Liver (tissue), 8 donors: ENCODE measurements at regions not wholly inside any gene's neighbourhood (a gene's known extent, or its start where the extent isn't known, plus 50 kb on each side); places are given as distances from the start of the nearest gene placed in this dataset.

ENCODE experiments used
- DNase-seq: peaks from one replicate; pipeline ENCODE4 v3.0.0-alpha.2; 2017; ENCODE audit warnings: low spot score
- H3K27ac ChIP-seq, 2 donors: one replicate each; pipeline ENCODE4 v1.7.0; 2013; ENCODE audit warnings: inconsistent platforms in 2 of 2, low read length in 2 of 2, control low read depth in 1 of 2, low read depth in 1 of 2, mild to moderate bottlenecking in 1 of 2
- H3K27me3 ChIP-seq, 4 donors: one replicate each; pipeline versions ENCODE4 v1.6.1 to v1.7.0; 2013; ENCODE audit warnings: low read length in 3 of 4, inconsistent platforms in 1 of 4, mild to moderate bottlenecking in 1 of 4, moderate library complexity in 1 of 4; ENCODE audit not compliant: control insufficient read depth in 4 of 4, insufficient read depth in 4 of 4
- H3K36me3 ChIP-seq, 4 donors: one replicate each; pipeline versions ENCODE4 v1.6.1 to v1.7.0; 2013; ENCODE audit warnings: low read length in 3 of 4, mild to moderate bottlenecking in 3 of 4, low read depth in 1 of 4, moderate library complexity in 1 of 4; ENCODE audit not compliant: control insufficient read depth in 4 of 4, insufficient read depth in 3 of 4
- H3K4me1 ChIP-seq, 4 donors: one replicate each; pipeline versions ENCODE4 v1.6.1 to v1.7.0; 2013; ENCODE audit warnings: low read length in 3 of 4, mild to moderate bottlenecking in 3 of 4, moderate library complexity in 1 of 4; ENCODE audit not compliant: control insufficient read depth in 4 of 4, insufficient read depth in 4 of 4
- H3K4me3 ChIP-seq, 3 donors: one replicate each; pipeline versions ENCODE4 v1.6.1 to v1.7.0; 2013; ENCODE audit warnings: low read length in 3 of 3, control low read depth in 1 of 3, low read depth in 1 of 3, mild to moderate bottlenecking in 1 of 3
- H3K9ac ChIP-seq, 2 donors: one replicate each; pipeline ENCODE4 v1.7.0; 2013; ENCODE audit warnings: low read length in 2 of 2, mild to moderate bottlenecking in 2 of 2, moderate library complexity in 2 of 2, control low read depth in 1 of 2, low read depth in 1 of 2
- H3K9me3 ChIP-seq, 4 donors: one replicate each; pipeline versions ENCODE4 v1.6.1 to v1.7.0; 2013; ENCODE audit warnings: low read length in 3 of 4; ENCODE audit not compliant: control insufficient read depth in 4 of 4
- EGR1 ChIP-seq, 2 donors: IDR thresholded peaks; 2 replicates each; pipeline ENCODE4 v1.6.1; 2016 to 2018; ENCODE audit warnings: antibody characterized with exemption in 2 of 2, low read depth in 2 of 2
- FOXA1 ChIP-seq: IDR thresholded peaks from 2 replicates; pipeline ENCODE4 v1.6.1; 2016; ENCODE audit warnings: antibody characterized with exemption
- FOXA2 ChIP-seq: IDR thresholded peaks from 2 replicates; pipeline ENCODE4 v1.6.1; 2016; ENCODE audit warnings: antibody characterized with exemption
- HNF4A ChIP-seq, 2 donors: conservative IDR thresholded peaks; 2 replicates each; pipeline ENCODE4 v1.6.1; 2016; ENCODE audit warnings: antibody characterized with exemption in 2 of 2, mild to moderate bottlenecking in 2 of 2
- JUND ChIP-seq, 2 donors: IDR thresholded peaks; 2 replicates each; pipeline ENCODE4 v1.6.1; 2016; ENCODE audit warnings: antibody characterized with exemption in 2 of 2
- NR2F2 ChIP-seq: IDR thresholded peaks from 2 replicates; pipeline ENCODE4 v1.6.1; 2016; ENCODE audit warnings: antibody characterized with exemption
- RXRA ChIP-seq, 2 donors: IDR thresholded peaks; 2 replicates each; pipeline ENCODE4 v1.6.1; 2017 to 2018; ENCODE audit warnings: antibody characterized with exemption in 2 of 2, mild to moderate bottlenecking in 1 of 2
- SP1 ChIP-seq: IDR thresholded peaks from 2 replicates; pipeline ENCODE4 v1.6.1; 2018; ENCODE audit warnings: antibody characterized with exemption, mild to moderate bottlenecking
- YY1 ChIP-seq: IDR thresholded peaks from 2 replicates; pipeline ENCODE4 v1.6.1; 2016; ENCODE audit warnings: antibody characterized with exemption, mild to moderate bottlenecking
- WGBS: extraction: QIAGEN DNeasy Blood & Tissue Kit; methylation state at CpG from one replicate; pipeline ENCODE4 v1.1.7; 2013; 5-methylcytosine and 5-hydroxymethylcytosine counted together
- TF ChIP-seq, protein P1 (sequence below): IDR thresholded peaks from 2 replicates; pipeline ENCODE4 v1.6.1; 2016; ENCODE audit warnings: antibody characterized with exemption, mild to moderate bottlenecking
- TF ChIP-seq, protein P2 (sequence below): fragments of 150-350 bp; IDR thresholded peaks from 2 replicates; pipeline ENCODE4 v1.5.1; 2017; ENCODE audit warnings: improper control_type of control experiment, low read depth, low read length; ENCODE audit not compliant: missing input control
- donor health status: healthy.
- donor health status: healthy.
- donor health status: healthy.
- donor health status: healthy.
- donor health status: healthy.

DNA sequence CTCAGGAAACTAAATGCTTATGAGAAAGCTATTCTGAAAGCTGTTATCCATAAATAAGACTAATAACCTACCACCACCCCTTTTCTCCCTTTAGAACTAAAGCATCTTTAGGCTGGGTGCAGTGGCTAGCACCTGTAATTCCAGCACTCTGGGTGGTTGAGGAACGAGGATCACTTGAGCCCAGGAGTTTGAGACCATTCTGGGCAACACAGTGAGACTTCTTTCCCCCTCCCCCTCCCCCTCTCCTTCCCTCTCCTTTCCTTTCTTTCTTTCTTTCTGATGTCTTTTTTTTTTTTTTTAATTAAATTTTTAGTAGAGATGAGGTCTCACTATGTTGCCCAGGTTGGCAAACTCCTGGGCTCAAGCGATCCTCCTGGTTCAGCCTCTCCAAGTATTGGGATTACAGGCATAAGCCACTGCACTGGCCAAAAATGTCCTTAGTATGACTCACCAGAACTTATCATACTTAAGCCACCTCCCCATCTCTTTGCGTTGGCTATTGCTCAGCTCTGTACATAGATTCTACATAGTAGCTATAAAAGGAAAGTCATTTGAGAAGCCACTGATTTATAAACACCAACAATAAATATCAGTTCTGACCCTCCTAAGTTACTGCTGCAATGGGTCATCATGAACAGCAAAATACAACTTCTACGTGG lies 54.8 kb upstream of the SPDEF start:
- Histone ChIP-seq H3K9ac (no peak overlapping the region), H3K27me3 (no peaks in the 10 kb centered on the region), H3K9me3 (no peaks in the 10 kb centered on the region), H3K4me1 (peaks cover 6 to 37% (median 28%) of the 10 kb centered on the region in 4 donors), H3K27ac (peak overlapping the region in 1 of 2 donors; percentile 2), H3K4me3 (no peak overlapping the region), H3K36me3 (peaks cover 3 to 12% (median 8%) of the 10 kb centered on the region in 4 donors)
- TF ChIP-seq EGR1 (IDR thresholded peaks at IDR 0.05; ENCODE audit: low read depth in 2 of 2) (no peak), SP1 (no peak)
- DNase-seq: no peak
- 73% methylated on average over 4 of the region's 4 CpGs for WGBS

DNA sequence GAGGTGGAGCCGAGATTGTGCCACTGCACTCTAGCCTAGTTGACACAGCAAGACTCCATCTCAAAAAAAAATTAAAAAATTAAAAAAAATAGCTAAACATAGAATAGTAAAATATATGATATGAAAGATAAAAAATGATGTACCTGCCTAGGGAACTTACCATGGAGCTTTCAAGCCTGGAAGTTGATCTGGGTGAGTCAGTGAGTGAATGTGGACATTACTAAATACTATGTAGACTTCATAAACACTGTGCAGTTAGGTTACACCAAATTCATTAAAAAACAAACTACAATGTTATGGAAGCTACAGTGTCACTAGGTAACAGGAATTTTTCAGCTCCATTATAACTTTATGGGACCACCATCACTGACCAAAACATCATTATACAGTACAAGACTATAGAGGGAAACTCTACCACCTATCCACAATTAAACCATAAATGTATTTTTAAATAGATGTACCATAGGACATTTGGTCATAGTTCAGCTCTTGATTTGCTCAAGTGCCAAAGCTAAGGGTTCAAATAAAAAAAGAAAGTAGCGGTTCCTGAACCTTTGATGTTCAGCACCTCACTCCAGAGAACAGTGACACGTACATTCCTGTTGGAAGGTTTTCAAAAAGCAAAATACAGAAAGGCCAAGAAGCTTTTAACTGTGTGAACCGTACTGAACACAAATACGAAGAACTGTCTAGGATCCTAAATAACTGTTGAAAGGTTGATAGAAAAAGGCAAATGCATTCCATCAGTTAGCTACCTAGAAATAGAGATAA lies 52.4 kb upstream of the SPDEF start:
- Histone ChIP-seq H3K4me1 (peaks cover 6 to 42% (median 29%) of the 10 kb centered on the region in 4 donors), H3K9ac (no peak overlapping the region), H3K27me3 (no peaks in the 10 kb centered on the region), H3K36me3 (peaks cover 3 to 12% (median 9%) of the 10 kb centered on the region in 4 donors), H3K27ac (peak overlapping the region in 1 of 2 donors; percentile 13), H3K4me3 (no peak overlapping the region), H3K9me3 (no peaks in the 10 kb centered on the region)
- no peak for DNase-seq
- TF ChIP-seq HNF4A (conservative IDR thresholded peaks at IDR 0.05) (no peak), FOXA1 (no peak), YY1 (no peak)
- TF ChIP-seq, protein P1, sequence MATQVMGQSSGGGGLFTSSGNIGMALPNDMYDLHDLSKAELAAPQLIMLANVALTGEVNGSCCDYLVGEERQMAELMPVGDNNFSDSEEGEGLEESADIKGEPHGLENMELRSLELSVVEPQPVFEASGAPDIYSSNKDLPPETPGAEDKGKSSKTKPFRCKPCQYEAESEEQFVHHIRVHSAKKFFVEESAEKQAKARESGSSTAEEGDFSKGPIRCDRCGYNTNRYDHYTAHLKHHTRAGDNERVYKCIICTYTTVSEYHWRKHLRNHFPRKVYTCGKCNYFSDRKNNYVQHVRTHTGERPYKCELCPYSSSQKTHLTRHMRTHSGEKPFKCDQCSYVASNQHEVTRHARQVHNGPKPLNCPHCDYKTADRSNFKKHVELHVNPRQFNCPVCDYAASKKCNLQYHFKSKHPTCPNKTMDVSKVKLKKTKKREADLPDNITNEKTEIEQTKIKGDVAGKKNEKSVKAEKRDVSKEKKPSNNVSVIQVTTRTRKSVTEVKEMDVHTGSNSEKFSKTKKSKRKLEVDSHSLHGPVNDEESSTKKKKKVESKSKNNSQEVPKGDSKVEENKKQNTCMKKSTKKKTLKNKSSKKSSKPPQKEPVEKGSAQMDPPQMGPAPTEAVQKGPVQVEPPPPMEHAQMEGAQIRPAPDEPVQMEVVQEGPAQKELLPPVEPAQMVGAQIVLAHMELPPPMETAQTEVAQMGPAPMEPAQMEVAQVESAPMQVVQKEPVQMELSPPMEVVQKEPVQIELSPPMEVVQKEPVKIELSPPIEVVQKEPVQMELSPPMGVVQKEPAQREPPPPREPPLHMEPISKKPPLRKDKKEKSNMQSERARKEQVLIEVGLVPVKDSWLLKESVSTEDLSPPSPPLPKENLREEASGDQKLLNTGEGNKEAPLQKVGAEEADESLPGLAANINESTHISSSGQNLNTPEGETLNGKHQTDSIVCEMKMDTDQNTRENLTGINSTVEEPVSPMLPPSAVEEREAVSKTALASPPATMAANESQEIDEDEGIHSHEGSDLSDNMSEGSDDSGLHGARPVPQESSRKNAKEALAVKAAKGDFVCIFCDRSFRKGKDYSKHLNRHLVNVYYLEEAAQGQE: peak; percentile 88
- WGBS: 53% methylated on average over 5 of the region's 5 CpGs

DNA sequence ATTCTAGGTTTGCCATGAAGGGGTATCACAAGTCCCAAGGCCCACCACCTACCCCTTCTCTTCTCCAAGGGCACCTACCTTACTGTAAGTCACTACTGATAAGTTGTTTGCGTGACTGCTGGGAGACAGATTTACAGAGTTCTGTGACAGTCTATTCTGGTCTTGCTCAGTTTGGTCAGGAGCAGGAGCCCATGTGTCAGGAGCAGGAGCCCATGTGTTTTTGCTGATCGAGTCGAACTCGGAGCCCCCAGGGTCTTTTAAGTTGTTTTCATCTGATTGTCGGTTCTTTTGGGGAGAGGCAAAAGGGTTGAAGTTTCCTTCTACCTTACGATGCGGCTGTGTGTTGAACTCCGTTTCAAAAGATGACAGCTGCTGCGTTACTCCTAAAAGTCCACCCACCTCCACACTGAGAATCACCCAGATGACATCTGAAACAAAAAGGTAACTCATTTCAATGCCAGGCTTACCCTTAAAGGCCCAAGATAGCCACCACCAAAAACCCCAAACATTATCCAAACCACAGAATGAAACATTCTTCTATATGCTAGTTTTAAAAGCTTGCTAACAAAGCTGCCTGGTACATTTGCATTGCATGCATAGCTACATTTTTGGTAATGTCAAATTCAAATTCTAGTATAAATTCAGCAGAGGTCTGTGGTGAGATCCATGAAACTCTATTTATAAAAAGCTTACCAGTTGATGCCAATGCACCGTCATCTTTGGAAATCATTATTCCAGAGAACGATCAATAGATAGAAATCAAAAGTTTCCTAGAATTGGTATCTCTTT lies 50.5 kb upstream of the SPDEF start:
- TF ChIP-seq FOXA1 (no peak), JUND (IDR thresholded peaks at IDR 0.05) (no peak), YY1 (no peak), FOXA2 (no peak), RXRA (IDR thresholded peaks at IDR 0.05) (no peak), NR2F2 (no peak), EGR1 (IDR thresholded peaks at IDR 0.05; ENCODE audit: low read depth in 2 of 2) (no peak)
- TF ChIP-seq, protein P2, sequence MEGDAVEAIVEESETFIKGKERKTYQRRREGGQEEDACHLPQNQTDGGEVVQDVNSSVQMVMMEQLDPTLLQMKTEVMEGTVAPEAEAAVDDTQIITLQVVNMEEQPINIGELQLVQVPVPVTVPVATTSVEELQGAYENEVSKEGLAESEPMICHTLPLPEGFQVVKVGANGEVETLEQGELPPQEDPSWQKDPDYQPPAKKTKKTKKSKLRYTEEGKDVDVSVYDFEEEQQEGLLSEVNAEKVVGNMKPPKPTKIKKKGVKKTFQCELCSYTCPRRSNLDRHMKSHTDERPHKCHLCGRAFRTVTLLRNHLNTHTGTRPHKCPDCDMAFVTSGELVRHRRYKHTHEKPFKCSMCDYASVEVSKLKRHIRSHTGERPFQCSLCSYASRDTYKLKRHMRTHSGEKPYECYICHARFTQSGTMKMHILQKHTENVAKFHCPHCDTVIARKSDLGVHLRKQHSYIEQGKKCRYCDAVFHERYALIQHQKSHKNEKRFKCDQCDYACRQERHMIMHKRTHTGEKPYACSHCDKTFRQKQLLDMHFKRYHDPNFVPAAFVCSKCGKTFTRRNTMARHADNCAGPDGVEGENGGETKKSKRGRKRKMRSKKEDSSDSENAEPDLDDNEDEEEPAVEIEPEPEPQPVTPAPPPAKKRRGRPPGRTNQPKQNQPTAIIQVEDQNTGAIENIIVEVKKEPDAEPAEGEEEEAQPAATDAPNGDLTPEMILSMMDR: no peak
- peaks cover 2 to 9% (median 7%) of the 10 kb centered on the region in 4 donors for H3K36me3 ChIP-seq
- peaks cover 5 to 54% (median 41%) of the 10 kb centered on the region in 4 donors for H3K4me1 ChIP-seq
- H3K27me3 ChIP-seq: no peaks in the 10 kb centered on the region
- H3K9me3 ChIP-seq: no peaks in the 10 kb centered on the region
- DNase-seq: no peak
- WGBS: 93% methylated on average over 11 of the region's 11 CpGs
- H3K27ac ChIP-seq: no peak overlapping the region
- H3K9ac ChIP-seq: no peak overlapping the region
- no peak overlapping the region for H3K4me3 ChIP-seq
